GM12864 (cell line): ENCODE measurements at regions not wholly inside any gene's neighbourhood (a gene's known extent, or its start where the extent isn't known, plus 50 kb on each side); places are given as distances from the start of the nearest gene placed in this dataset.

Experiments
- DNase-seq: peaks from one replicate; pipeline ENCODE4 v3.0.0-alpha.2; 2011; ENCODE audit warnings: low read depth
- H3K4me3 ChIP-seq: 2 replicates; pipeline ENCODE4 v1.5.1; 2011; ENCODE audit warnings: mild to moderate bottlenecking, low read depth, low read length, control low read depth
- TF ChIP-seq, protein P1 (sequence below): IDR thresholded peaks from 2 replicates; pipeline ENCODE4 v1.5.1; 2011; ENCODE audit warnings: low read depth, mild to moderate bottlenecking, moderate library complexity, low read length, control low read depth, inconsistent platforms; ENCODE audit errors: missing control alignments

- no peak overlapping the region for H3K4me3 ChIP-seq
- no peak for DNase-seq
- TF ChIP-seq, protein P1, sequence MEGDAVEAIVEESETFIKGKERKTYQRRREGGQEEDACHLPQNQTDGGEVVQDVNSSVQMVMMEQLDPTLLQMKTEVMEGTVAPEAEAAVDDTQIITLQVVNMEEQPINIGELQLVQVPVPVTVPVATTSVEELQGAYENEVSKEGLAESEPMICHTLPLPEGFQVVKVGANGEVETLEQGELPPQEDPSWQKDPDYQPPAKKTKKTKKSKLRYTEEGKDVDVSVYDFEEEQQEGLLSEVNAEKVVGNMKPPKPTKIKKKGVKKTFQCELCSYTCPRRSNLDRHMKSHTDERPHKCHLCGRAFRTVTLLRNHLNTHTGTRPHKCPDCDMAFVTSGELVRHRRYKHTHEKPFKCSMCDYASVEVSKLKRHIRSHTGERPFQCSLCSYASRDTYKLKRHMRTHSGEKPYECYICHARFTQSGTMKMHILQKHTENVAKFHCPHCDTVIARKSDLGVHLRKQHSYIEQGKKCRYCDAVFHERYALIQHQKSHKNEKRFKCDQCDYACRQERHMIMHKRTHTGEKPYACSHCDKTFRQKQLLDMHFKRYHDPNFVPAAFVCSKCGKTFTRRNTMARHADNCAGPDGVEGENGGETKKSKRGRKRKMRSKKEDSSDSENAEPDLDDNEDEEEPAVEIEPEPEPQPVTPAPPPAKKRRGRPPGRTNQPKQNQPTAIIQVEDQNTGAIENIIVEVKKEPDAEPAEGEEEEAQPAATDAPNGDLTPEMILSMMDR: no peak
Measured at GRCh38 chr20:60762386-60762785, 489.7 kb upstream of the CDH4 start.

- no peak for DNase-seq
- TF ChIP-seq, protein P1: no peak
- H3K4me3 ChIP-seq: no peak overlapping the region
Measured at GRCh38 chr20:60764328-60764727, 487.7 kb upstream of the CDH4 start.

- H3K4me3 ChIP-seq: no peak overlapping the region
- TF ChIP-seq, protein P1: no peak
- no peak for DNase-seq
Measured at GRCh38 chr20:60764771-60765170, 487.3 kb upstream of the CDH4 start.

GRCh38 chr20:60765821-60766403 is 486.1 kb upstream of the CDH4 start:
- no peak overlapping the region for H3K4me3 ChIP-seq
- no peak for DNase-seq
- TF ChIP-seq, protein P1: no peak

DNA sequence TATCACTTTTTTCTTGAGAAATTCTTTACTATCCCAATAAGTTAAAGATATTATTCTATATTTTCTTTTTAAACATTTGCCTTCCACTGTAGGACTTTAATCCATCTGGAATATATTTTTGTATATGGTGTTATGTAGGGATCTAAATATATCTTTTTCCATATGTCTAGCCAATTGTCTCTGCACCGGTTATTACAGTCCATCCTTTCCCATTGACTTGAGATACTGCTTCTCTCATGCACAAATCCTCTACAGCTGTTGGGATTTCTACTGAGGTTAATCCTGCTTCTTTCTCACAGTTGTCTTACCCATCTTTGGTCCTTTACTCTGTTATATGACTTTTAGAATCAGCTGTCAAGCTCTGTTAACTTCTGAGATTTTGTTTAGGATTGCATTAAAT is 483.8 kb upstream of the CDH4 start:
- TF ChIP-seq, protein P1: no peak
- no peak overlapping the region for H3K4me3 ChIP-seq
- no peak for DNase-seq

DNA sequence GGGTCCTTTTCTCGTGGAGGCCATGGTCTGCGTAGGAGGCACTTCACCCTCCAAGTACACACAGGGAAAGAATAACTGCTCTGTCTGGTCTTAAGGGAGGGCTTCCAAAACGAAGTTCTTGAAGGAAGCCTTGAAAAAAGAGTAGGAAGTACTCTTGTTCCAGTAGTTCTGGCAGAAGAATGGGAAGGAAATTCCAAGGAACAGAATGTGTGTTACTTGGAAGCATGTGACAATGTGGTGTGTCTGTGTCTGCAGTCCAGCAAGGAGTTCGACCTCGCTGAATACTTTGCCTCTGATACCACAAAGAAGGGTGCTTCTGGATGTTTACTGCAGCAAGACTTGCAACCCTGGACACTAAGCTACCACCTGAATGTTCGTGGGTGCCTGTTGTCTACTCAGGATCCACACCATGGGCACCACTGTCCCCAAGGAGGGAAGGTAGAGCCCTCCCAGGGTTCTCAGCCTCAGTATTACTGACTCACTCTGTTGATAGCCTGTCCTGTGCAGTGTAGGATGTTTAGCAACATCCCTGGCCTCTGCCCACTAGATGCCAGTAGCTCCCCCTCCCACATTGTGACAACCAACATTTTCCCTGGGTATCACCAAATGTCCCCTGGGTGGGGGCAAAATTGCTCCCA is 471.6 kb upstream of the CDH4 start:
- no peak overlapping the region for H3K4me3 ChIP-seq
- TF ChIP-seq, protein P1: no peak
- no peak for DNase-seq
